Mesenchymal stem cell (in vitro differentiated cells and primary cell): ENCODE measurements at regions not wholly inside any gene's neighbourhood (a gene's known extent, or its start where the extent isn't known, plus 50 kb on each side); places are given as distances from the start of the nearest gene placed in this dataset.
"Not testable (repeated sequence)": the region's sequence is repeated elsewhere in the genome, so short reads cannot be mapped to it uniquely, and the experiment has no call there.

Experiments used
- DNase-seq: peaks from one replicate; pipeline ENCODE4 v3.0.0-alpha.2; 2013
- H2AFZ ChIP-seq: one replicate; pipeline ENCODE4 v1.6.1; 2013; ENCODE audit warnings: low read depth, mild to moderate bottlenecking, control low read depth, inconsistent platforms, low read length, moderate library complexity
- H2AK5ac ChIP-seq: 2 replicates; pipeline ENCODE4 v1.6.1; 2013; ENCODE audit warnings: low read length, moderate library complexity, mild to moderate bottlenecking, inconsistent platforms; ENCODE audit not compliant: severe bottlenecking
- H2BK120ac ChIP-seq: one replicate; pipeline ENCODE4 v1.6.1; 2013; ENCODE audit warnings: low read depth, mild to moderate bottlenecking, inconsistent platforms, low read length, moderate library complexity
- H2BK12ac ChIP-seq, 2 experiments: one replicate each; pipeline ENCODE4 v1.6.1; 2013; ENCODE audit warnings: inconsistent platforms in 2 of 2, low read length in 2 of 2, mild to moderate bottlenecking in 2 of 2, moderate library complexity in 2 of 2, control low read depth in 1 of 2
- H2BK15ac ChIP-seq: one replicate; pipeline ENCODE4 v1.6.1; 2013; ENCODE audit warnings: mild to moderate bottlenecking, low read depth, inconsistent platforms; ENCODE audit not compliant: poor library complexity, severe bottlenecking
- H2BK5ac ChIP-seq: 2 replicates; pipeline ENCODE4 v1.6.1; 2013; ENCODE audit warnings: low read depth, mild to moderate bottlenecking, low read length, control low read depth, inconsistent platforms; ENCODE audit not compliant: poor library complexity, severe bottlenecking
- H3K14ac ChIP-seq, 2 experiments: one replicate each; pipeline ENCODE4 v1.6.1; 2013; ENCODE audit warnings: inconsistent platforms in 2 of 2, low read length in 2 of 2, control low read depth in 1 of 2, mild to moderate bottlenecking in 1 of 2, moderate library complexity in 1 of 2
- H3K18ac ChIP-seq, 2 experiments: one replicate each; pipeline ENCODE4 v1.6.1; 2013; ENCODE audit warnings: inconsistent platforms in 2 of 2, low read length in 2 of 2, control low read depth in 1 of 2, low read depth in 1 of 2, mild to moderate bottlenecking in 1 of 2
- H3K23ac ChIP-seq, 2 experiments: one replicate each; pipeline ENCODE4 v1.6.1; 2013; ENCODE audit warnings: inconsistent platforms in 2 of 2, low read length in 2 of 2, mild to moderate bottlenecking in 2 of 2, moderate library complexity in 2 of 2, control low read depth in 1 of 2
- H3K27ac ChIP-seq: 2 replicates; pipeline ENCODE4 v1.5.1; 2013; ENCODE audit warnings: mild to moderate bottlenecking, moderate library complexity, low read length, control low read depth, inconsistent platforms; ENCODE audit not compliant: poor library complexity, severe bottlenecking
- H3K27me3 ChIP-seq, 2 experiments: 2 replicates each; pipeline versions ENCODE4 v1.6.1 to v1.7.0; 2013; ENCODE audit warnings: low read length in 2 of 2, mild to moderate bottlenecking in 2 of 2, moderate library complexity in 2 of 2, control low read depth in 1 of 2, inconsistent platforms in 1 of 2; ENCODE audit not compliant: control insufficient read depth in 1 of 2, insufficient read depth in 1 of 2
- H3K36me3 ChIP-seq, 2 experiments: 2 replicates each; pipeline versions ENCODE4 v1.6.1 to v1.7.0; 2013; ENCODE audit warnings: low read length in 2 of 2, control low read depth in 1 of 2, inconsistent platforms in 1 of 2, low read depth in 1 of 2, mild to moderate bottlenecking in 1 of 2; ENCODE audit not compliant: insufficient read depth in 2 of 2, control insufficient read depth in 1 of 2
- H3K4ac ChIP-seq, 2 experiments: one replicate each; pipeline ENCODE4 v1.6.1; 2013; ENCODE audit warnings: inconsistent platforms in 2 of 2, low read length in 2 of 2, mild to moderate bottlenecking in 2 of 2, moderate library complexity in 2 of 2, control low read depth in 1 of 2, low read depth in 1 of 2
- H3K4me1 ChIP-seq: 2 replicates; pipeline ENCODE4 v1.6.1; 2013; ENCODE audit warnings: low read depth, low read length, control low read depth; ENCODE audit not compliant: control insufficient read depth, insufficient read depth
- H3K4me2 ChIP-seq: 2 replicates; pipeline ENCODE4 v1.6.1; 2013; ENCODE audit warnings: low read length, mild to moderate bottlenecking, inconsistent platforms; ENCODE audit not compliant: poor library complexity, severe bottlenecking
- H3K4me3 ChIP-seq, 2 experiments: 2 replicates each; pipeline versions ENCODE4 v1.5.1 to v1.7.0; 2013; ENCODE audit warnings: low read length in 2 of 2, mild to moderate bottlenecking in 2 of 2, control low read depth in 1 of 2, low read depth in 1 of 2; ENCODE audit not compliant: insufficient read depth in 1 of 2
- H3K79me1 ChIP-seq: replicated peaks from 2 replicates; pipeline ENCODE4 v1.6.1; 2013; ENCODE audit warnings: mild to moderate bottlenecking, control low read depth, low read length, inconsistent platforms; ENCODE audit not compliant: poor library complexity, severe bottlenecking
- H3K9ac ChIP-seq: 2 replicates; pipeline ENCODE4 v1.7.0; 2013; ENCODE audit warnings: mild to moderate bottlenecking, low read length, moderate library complexity
- H3K9me3 ChIP-seq: 2 replicates; pipeline ENCODE4 v1.7.0; 2013; ENCODE audit warnings: mild to moderate bottlenecking, low read length; ENCODE audit not compliant: control insufficient read depth
- H4K8ac ChIP-seq: one replicate; pipeline ENCODE4 v1.6.1; 2013; ENCODE audit warnings: inconsistent platforms, mild to moderate bottlenecking, low read length, moderate library complexity
- H4K91ac ChIP-seq: one replicate; pipeline ENCODE4 v1.6.1; 2013; ENCODE audit warnings: mild to moderate bottlenecking, low read length, inconsistent platforms
- WGBS: methylation state at CpG from one replicate; pipeline ENCODE4 v1.1.7; 2013; ENCODE audit warnings: mixed read lengths; 5-methylcytosine and 5-hydroxymethylcytosine counted together

- no peak overlapping the region for H2AFZ ChIP-seq
- H3K14ac ChIP-seq: no peak overlapping the region
- H3K18ac ChIP-seq: peak overlapping the region in 1 of 2 experiments; percentile 77
- H3K23ac ChIP-seq: no peak overlapping the region
- no peak overlapping the region for H3K27ac ChIP-seq
- no peaks in the 10 kb centered on the region for H3K36me3 ChIP-seq
- no peak overlapping the region for H3K4me2 ChIP-seq
- no peaks in the 10 kb centered on the region for H3K27me3 ChIP-seq
- H3K4me1 ChIP-seq: peaks cover 5% of the 10 kb centered on the region
- DNase-seq: peak; percentile 98
- no peak overlapping the region for H4K8ac ChIP-seq
- peak overlapping the region in 1 of 2 experiments; percentile 84 for H2BK12ac ChIP-seq
- H4K91ac ChIP-seq: no peak overlapping the region
- H3K4me3 ChIP-seq: peak overlapping the region in 1 of 2 experiments; percentile 13
- peak overlapping the region; percentile 39 for H3K9ac ChIP-seq
- 0% methylated on average over 2 of the region's 2 CpGs for WGBS
- H2BK15ac ChIP-seq: no peak overlapping the region
- H3K9me3 ChIP-seq: no peaks in the 10 kb centered on the region
- H2BK120ac ChIP-seq: no peak overlapping the region
- no peak overlapping the region for H2AK5ac ChIP-seq
- no peaks in the 10 kb centered on the region for H3K79me1 ChIP-seq
- H2BK5ac ChIP-seq: no peak overlapping the region
- peak overlapping the region in 1 of 2 experiments; percentile 71 for H3K4ac ChIP-seq
Measured at GRCh38 chr4:111959222-111959621, 186.0 kb upstream of the FAM241A start.

GRCh38 chr4:111960241-111960667, 185.0 kb upstream of the FAM241A start:
- Histone ChIP-seq H3K36me3 (no peaks in the 10 kb centered on the region), H2BK5ac (no peak overlapping the region), H3K27me3 (no peaks in the 10 kb centered on the region), H3K9me3 (no peaks in the 10 kb centered on the region), H3K27ac (no peak overlapping the region), H3K4me3 (no peak overlapping the region), H2BK15ac (no peak overlapping the region), H4K8ac (no peak overlapping the region), H2BK120ac (peak overlapping the region; percentile 27), H3K4me2 (no peak overlapping the region), H3K23ac (no peak overlapping the region), H3K79me1 (no peaks in the 10 kb centered on the region), H3K14ac (no peak overlapping the region), H3K18ac (peak overlapping the region; percentile 11 to 77), H2AK5ac (no peak overlapping the region), H4K91ac (peak overlapping the region; percentile 2), H3K4me1 (peaks cover 5% of the 10 kb centered on the region), H2BK12ac (peak overlapping the region; percentile 3 to 78), H3K4ac (peak overlapping the region in 1 of 2 experiments; percentile 40), H3K9ac (no peak overlapping the region), H2AFZ (no peak overlapping the region)
- WGBS: 83% methylated on average over 1 of the region's 2 CpGs
- DNase-seq: peak; percentile 62

GRCh38 chr4:111961026-111961425, 184.2 kb upstream of the FAM241A start:
- not testable (repeated sequence) for H3K4me2 ChIP-seq, H3K9me3 ChIP-seq, H2BK5ac ChIP-seq, H2AK5ac ChIP-seq, H3K14ac ChIP-seq, H3K4me1 ChIP-seq, H2BK12ac ChIP-seq, H2BK120ac ChIP-seq, H3K4ac ChIP-seq, H4K8ac ChIP-seq, H3K18ac ChIP-seq, H2AFZ ChIP-seq, H3K4me3 ChIP-seq, H3K36me3 ChIP-seq, H3K79me1 ChIP-seq, H3K27ac ChIP-seq, H3K23ac ChIP-seq, H3K27me3 ChIP-seq, H3K9ac ChIP-seq, DNase-seq, H2BK15ac ChIP-seq, H4K91ac ChIP-seq
- WGBS: 87% methylated on average over 5 of the region's 5 CpGs

- Histone ChIP-seq H3K27ac (no peak overlapping the region), H3K27me3 (no peaks in the 10 kb centered on the region), H3K18ac (no peak overlapping the region), H3K23ac (no peak overlapping the region), H3K14ac (no peak overlapping the region), H3K4ac (no peak overlapping the region), H3K36me3 (no peaks in the 10 kb centered on the region), H3K4me2 (no peak overlapping the region), H2AFZ (no peak overlapping the region), H2BK15ac (no peak overlapping the region), H4K91ac (no peak overlapping the region), H3K9me3 (no peaks in the 10 kb centered on the region), H4K8ac (no peak overlapping the region), H2AK5ac (no peak overlapping the region), H3K4me1 (peaks cover 5% of the 10 kb centered on the region), H3K79me1 (no peaks in the 10 kb centered on the region), H2BK12ac (no peak overlapping the region), H2BK120ac (no peak overlapping the region), H3K4me3 (no peak overlapping the region), H2BK5ac (no peak overlapping the region), H3K9ac (no peak overlapping the region)
- peak; percentile 25 for DNase-seq
- 36% methylated on average over 1 of the region's 1 CpG for WGBS
Measured at GRCh38 chr4:111961809-111962208, 183.4 kb upstream of the FAM241A start.
